Spinal cord (tissue), 9 donors: ENCODE measurements at regions not wholly inside any gene's neighbourhood (a gene's known extent, or its start where the extent isn't known, plus 50 kb on each side); places are given as distances from the start of the nearest gene placed in this dataset.

Experiments
- DNase-seq, 6 donors: peaks; one replicate each; pipeline versions ENCODE4 v3.0.0 to v3.0.0-alpha.2; 2013 to 2015; ENCODE audit warnings: low spot score in 6 of 6, low read depth in 4 of 6
- H3K27ac ChIP-seq: one replicate; pipeline ENCODE4 v1.5.1; 2013; ENCODE audit warnings: low read depth, low read length, control low read depth
- H3K27me3 ChIP-seq: one replicate; pipeline ENCODE4 v1.6.1; 2013; ENCODE audit warnings: low read length; ENCODE audit not compliant: control insufficient read depth, insufficient read depth
- H3K36me3 ChIP-seq: one replicate; pipeline ENCODE4 v1.6.1; 2013; ENCODE audit warnings: low read length; ENCODE audit not compliant: control insufficient read depth, insufficient read depth
- H3K4me1 ChIP-seq: one replicate; pipeline ENCODE4 v1.6.1; 2013; ENCODE audit warnings: low read length; ENCODE audit not compliant: control insufficient read depth, insufficient read depth
- H3K4me3 ChIP-seq: one replicate; pipeline ENCODE4 v1.5.1; 2013; ENCODE audit warnings: low read depth, low read length, control low read depth
- H3K9me3 ChIP-seq: one replicate; pipeline ENCODE4 v1.6.1; 2013; ENCODE audit warnings: low read length; ENCODE audit not compliant: control insufficient read depth, insufficient read depth
- WGBS: methylation state at CpG from one replicate; pipeline ENCODE4 v1.1.5; 2013; ENCODE audit warnings: missing lambda C conversion rate; ENCODE audit not compliant: insufficient coverage; 5-methylcytosine and 5-hydroxymethylcytosine counted together
- donor health status: healthy.

DNA sequence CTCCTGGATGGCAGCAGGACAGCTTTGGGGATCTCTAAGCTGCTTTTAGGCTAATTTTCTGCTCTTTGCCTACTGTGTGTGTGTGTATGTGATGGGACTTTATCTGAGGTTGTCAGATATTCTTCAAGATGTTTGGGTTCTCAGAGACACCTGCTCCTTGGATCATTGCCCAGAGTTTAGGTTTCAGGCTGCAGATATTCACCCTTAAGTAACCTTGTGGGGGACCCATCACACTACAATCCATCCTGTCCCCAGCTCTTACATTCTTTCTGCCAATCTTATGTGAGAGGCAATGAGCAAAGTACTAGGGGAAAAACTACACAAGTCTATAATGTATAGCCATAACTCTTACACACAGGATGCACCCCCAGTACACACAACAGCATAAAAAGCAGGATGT lies 263.0 kb upstream of the ZWINT start:
- H3K36me3 ChIP-seq = no peaks in the 10 kb centered on the region
- no peaks in the 10 kb centered on the region for H3K4me1 ChIP-seq
- no peak overlapping the region for H3K27ac ChIP-seq
- no peak overlapping the region for H3K4me3 ChIP-seq
- DNase-seq = no peak
- no peaks in the 10 kb centered on the region for H3K27me3 ChIP-seq
- no peaks in the 10 kb centered on the region for H3K9me3 ChIP-seq

DNA sequence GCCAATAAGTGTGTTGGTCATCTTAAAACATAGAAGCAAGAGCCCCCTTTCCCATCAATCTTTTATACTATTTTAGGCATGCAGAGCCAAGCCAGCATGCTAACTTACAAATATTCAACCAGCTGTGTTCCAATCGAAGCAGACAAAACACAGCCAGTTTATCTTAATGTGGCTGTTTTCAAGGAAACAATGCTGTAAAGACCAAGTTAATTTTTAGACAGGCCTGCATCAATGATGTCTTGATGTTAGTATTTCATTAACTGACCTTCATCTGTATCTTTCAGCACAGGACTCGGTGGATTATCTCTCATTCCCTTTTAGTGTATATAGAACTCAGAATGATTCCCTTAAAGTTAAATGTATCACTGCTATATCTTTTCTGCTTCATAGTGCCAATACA lies 262.0 kb upstream of the ZWINT start:
- Histone ChIP-seq H3K36me3 (no peaks in the 10 kb centered on the region), H3K4me1 (no peaks in the 10 kb centered on the region), H3K27me3 (no peaks in the 10 kb centered on the region), H3K27ac (no peak overlapping the region), H3K9me3 (no peaks in the 10 kb centered on the region), H3K4me3 (no peak overlapping the region)
- whole genome bisulfite sequencing = no CpG with 5 or more reads among the region's 2 CpGs
- DNase-seq = no peak

- WGBS = 88% methylated on average over 1 of the region's 2 CpGs
- Histone ChIP-seq H3K27me3 (no peaks in the 10 kb centered on the region), H3K9me3 (no peaks in the 10 kb centered on the region), H3K36me3 (no peaks in the 10 kb centered on the region), H3K4me3 (no peak overlapping the region), H3K4me1 (no peaks in the 10 kb centered on the region), H3K27ac (no peak overlapping the region)
- DNase-seq = no peak
Observed at GRCh38 chr10:56622335-56622973, 261.4 kb upstream of the ZWINT start.

- WGBS = no CpG with 5 or more reads among the region's 1 CpG
Observed at GRCh38 chr10:56606202-56606601, 245.1 kb upstream of the ZWINT start.

GRCh38 chr10:56605051-56605450 lies 244.0 kb upstream of the ZWINT start:
- H3K27me3 ChIP-seq = no peaks in the 10 kb centered on the region
- DNase-seq = peak in 2 of 6 donors; percentile 33 to 51
- WGBS = 24% methylated on average over 5 of the region's 8 CpGs
- H3K4me1 ChIP-seq = no peaks in the 10 kb centered on the region
- H3K36me3 ChIP-seq = no peaks in the 10 kb centered on the region
- no peak overlapping the region for H3K27ac ChIP-seq
- H3K9me3 ChIP-seq = no peaks in the 10 kb centered on the region
- H3K4me3 ChIP-seq = no peak overlapping the region

More at GRCh38 chr10:56606202-56606601, 245.1 kb upstream of the ZWINT start:
- no peak for DNase-seq
- no peak overlapping the region for H3K4me3 ChIP-seq
- no peaks in the 10 kb centered on the region for H3K36me3 ChIP-seq
- no peaks in the 10 kb centered on the region for H3K9me3 ChIP-seq
- H3K27me3 ChIP-seq = no peaks in the 10 kb centered on the region
- no peak overlapping the region for H3K27ac ChIP-seq
- no peaks in the 10 kb centered on the region for H3K4me1 ChIP-seq

GRCh38 chr10:56604624-56605023 lies 243.6 kb upstream of the ZWINT start:
- H3K4me1 ChIP-seq = no peaks in the 10 kb centered on the region
- no peak overlapping the region for H3K4me3 ChIP-seq
- H3K36me3 ChIP-seq = no peaks in the 10 kb centered on the region
- WGBS = 87% methylated on average over 10 of the region's 12 CpGs
- H3K9me3 ChIP-seq = no peaks in the 10 kb centered on the region
- H3K27ac ChIP-seq = no peak overlapping the region
- DNase-seq = no peak
- H3K27me3 ChIP-seq = no peaks in the 10 kb centered on the region

GRCh38 chr10:56599201-56599600 lies 238.1 kb upstream of the ZWINT start:
- no CpG with 5 or more reads among the region's 2 CpGs for WGBS
- Histone ChIP-seq H3K27me3 (no peaks in the 10 kb centered on the region), H3K4me3 (no peak overlapping the region), H3K27ac (no peak overlapping the region), H3K36me3 (no peaks in the 10 kb centered on the region), H3K4me1 (no peaks in the 10 kb centered on the region), H3K9me3 (no peaks in the 10 kb centered on the region)
- no peak for DNase-seq

DNA sequence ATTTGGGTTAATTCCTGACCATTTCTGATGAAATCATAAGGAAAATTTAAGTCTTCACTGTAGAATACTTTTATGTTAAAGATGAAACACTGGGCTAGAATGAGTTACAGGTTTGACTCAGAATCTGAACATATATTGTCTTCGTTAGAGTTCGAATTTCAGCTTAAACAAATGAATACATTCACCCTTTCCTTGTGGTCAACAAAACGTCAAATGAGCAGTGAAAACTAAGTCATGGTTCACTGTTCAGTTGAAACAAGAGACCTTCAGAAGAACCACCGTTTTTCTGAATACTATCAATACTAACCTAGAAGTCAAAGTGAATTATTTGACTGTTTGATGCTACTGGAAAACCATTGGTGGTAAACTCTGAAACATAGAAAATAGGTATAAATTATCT lies 235.2 kb upstream of the ZWINT start:
- no peak for DNase-seq
- no CpG with 5 or more reads among the region's 4 CpGs for WGBS
- Histone ChIP-seq H3K27me3 (no peaks in the 10 kb centered on the region), H3K27ac (no peak overlapping the region), H3K36me3 (no peaks in the 10 kb centered on the region), H3K4me3 (no peak overlapping the region), H3K9me3 (no peaks in the 10 kb centered on the region), H3K4me1 (no peaks in the 10 kb centered on the region)

GRCh38 chr10:56593120-56593519 lies 232.1 kb upstream of the ZWINT start:
- Histone ChIP-seq H3K4me3 (no peak overlapping the region), H3K27ac (no peak overlapping the region), H3K36me3 (no peaks in the 10 kb centered on the region), H3K27me3 (no peaks in the 10 kb centered on the region), H3K9me3 (no peaks in the 10 kb centered on the region), H3K4me1 (no peaks in the 10 kb centered on the region)
- WGBS = no CpG with 5 or more reads among the region's 1 CpG
- no peak for DNase-seq

- peaks cover 4% of the 10 kb centered on the region for H3K4me1 ChIP-seq
- 44% methylated on average over 12 of the region's 12 CpGs for WGBS
- peak in 2 of 6 donors; percentile 63 to 71 for DNase-seq
- H3K27ac ChIP-seq = no peak overlapping the region
- no peak overlapping the region for H3K4me3 ChIP-seq
- no peaks in the 10 kb centered on the region for H3K36me3 ChIP-seq
- no peaks in the 10 kb centered on the region for H3K27me3 ChIP-seq
- H3K9me3 ChIP-seq = no peaks in the 10 kb centered on the region
Observed at GRCh38 chr10:56586461-56586891, 225.4 kb upstream of the ZWINT start.
